Fibroblast of pulmonary artery (primary cell): ENCODE measurements at regions not wholly inside any gene's neighbourhood (a gene's known extent, or its start where the extent isn't known, plus 50 kb on each side); places are given as distances from the start of the nearest gene placed in this dataset.

Experiments
- DNase-seq: peaks from one replicate; pipeline ENCODE4 v3.0.0-alpha.2; 2010; ENCODE audit warnings: low read depth
- H3K4me3 ChIP-seq: replicated peaks from 2 replicates; pipeline ENCODE4 v1.5.1; 2011; ENCODE audit warnings: low read depth, mild to moderate bottlenecking, control low read depth, low read length, moderate library complexity
- CTCF ChIP-seq: IDR thresholded peaks from 2 replicates; pipeline ENCODE4 v1.5.1; 2011; ENCODE audit warnings: mild to moderate bottlenecking, control low read depth, low read length, inconsistent platforms; ENCODE audit errors: missing control alignments

GRCh38 chr3:14304101-14305045, 98.0 kb upstream of the SLC6A6 start:
- DNase-seq: no peak
- no peak overlapping the region for H3K4me3 ChIP-seq
- TF ChIP-seq CTCF: no peak

DNA sequence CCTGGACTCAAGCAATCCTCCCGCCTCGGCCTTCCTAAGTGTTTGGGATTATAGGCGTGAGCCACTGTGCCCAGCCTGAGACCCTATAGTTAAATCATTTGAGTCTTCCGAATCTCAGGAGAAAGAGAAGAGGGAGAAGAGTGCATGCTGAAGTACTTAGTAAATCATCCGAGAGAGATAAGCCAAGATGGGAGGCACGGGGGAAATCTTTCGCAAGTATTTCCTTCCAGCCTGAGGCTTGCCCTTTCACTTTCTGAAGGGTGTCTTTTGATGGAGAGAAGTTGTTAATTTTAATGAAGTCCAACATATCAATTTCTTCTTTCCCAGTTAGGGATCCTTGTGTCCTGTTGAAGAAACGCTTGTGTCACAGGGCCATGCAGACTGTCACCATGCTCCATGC, 97.1 kb upstream of the SLC6A6 start:
- no peak for TF ChIP-seq CTCF
- no peak overlapping the region for H3K4me3 ChIP-seq
- DNase-seq: peak; percentile 36

GRCh38 chr3:14306142-14306541, 96.3 kb upstream of the SLC6A6 start:
- H3K4me3 ChIP-seq: no peak overlapping the region
- DNase-seq: no peak
- no peak for TF ChIP-seq CTCF

DNA sequence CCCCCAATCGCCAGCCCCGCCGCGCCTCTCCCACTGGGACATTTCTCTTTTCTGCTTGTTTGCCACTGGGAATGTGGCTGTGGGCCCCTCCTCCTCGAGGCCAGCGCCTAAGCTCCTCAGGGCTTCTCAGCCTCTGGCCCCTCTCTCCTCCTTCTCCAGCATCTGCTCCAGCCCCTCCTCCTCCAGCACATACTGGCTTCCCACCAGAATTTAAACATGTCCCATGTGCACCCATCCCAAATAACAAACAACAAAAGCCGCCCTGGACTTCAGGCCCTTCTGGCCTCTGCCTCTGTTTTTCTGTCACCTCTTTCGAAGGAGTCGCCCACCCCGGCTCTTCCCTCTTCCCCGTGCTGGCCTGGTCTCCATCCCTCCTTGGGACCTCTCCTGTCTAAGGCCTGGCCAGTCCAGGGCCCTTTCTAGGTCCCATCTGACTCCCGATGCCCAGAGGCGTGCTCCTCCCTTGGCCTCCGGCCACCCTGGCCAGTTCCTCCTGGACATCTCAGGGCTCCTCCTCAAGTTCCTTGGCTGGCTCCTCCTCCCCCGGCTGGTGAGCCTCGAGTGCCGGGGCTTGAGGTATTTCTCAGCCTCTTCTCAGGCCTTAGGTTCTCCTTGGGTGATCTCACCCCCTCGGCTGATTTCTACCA, 94.6 kb upstream of the SLC6A6 start:
- no peak for TF ChIP-seq CTCF
- no peak overlapping the region for H3K4me3 ChIP-seq
- no peak for DNase-seq

- no peak overlapping the region for H3K4me3 ChIP-seq
- no peak for DNase-seq
- no peak for TF ChIP-seq CTCF
Measured at GRCh38 chr3:14311729-14312128, 90.7 kb upstream of the SLC6A6 start.

- DNase-seq: no peak
- TF ChIP-seq CTCF: no peak
- no peak overlapping the region for H3K4me3 ChIP-seq
Measured at GRCh38 chr3:14312375-14312774, 90.0 kb upstream of the SLC6A6 start.

DNA sequence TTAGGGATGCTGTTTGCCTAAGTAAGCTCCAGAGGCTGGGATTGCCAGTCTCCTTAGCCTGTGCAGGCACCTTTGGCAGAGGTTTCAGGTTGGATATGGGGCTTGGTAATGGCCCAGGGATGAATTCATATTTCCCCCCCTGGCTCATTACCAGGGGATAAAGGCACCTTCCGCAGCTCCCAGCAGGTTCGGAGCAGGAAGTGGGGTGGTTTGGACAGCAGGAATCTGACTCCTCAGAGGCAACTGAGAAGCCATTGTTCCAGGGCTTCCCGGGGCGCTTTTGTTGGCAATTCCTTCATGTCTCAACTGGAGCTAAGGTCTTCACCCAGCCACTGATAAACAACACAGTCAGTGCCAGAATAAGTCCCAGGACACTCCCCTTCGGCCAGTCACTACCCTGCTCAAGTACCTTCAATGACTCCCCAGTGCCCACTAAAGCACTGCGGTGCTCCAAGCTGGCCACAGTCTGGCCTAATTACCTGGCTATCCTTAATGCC, 85.3 kb upstream of the SLC6A6 start:
- no peak for TF ChIP-seq CTCF
- DNase-seq: no peak
- no peak overlapping the region for H3K4me3 ChIP-seq
